DMS53 (cell line): ENCODE measurements at regions not wholly inside any gene's neighbourhood (a gene's known extent, or its start where the extent isn't known, plus 50 kb on each side); places are given as distances from the start of the nearest gene placed in this dataset.

Experiments used
- DNase-seq: peaks from one replicate; lab custom pipeline; 2025; lab: John Stamatoyannopoulos, UW

- DNase-seq, result peak; percentile 7
Measured at GRCh38 chrX:37287741-37288444, 61.3 kb upstream of the PRRG1 start.

GRCh38 chrX:37291924-37292323 lies 57.2 kb upstream of the PRRG1 start:
- no peak for DNase-seq
